ENCODE measurements at regions not wholly inside any gene's neighbourhood (a gene's known extent, or its start where the extent isn't known, plus 50 kb on each side); places are given as distances from the start of the nearest gene placed in this dataset.

DNA sequence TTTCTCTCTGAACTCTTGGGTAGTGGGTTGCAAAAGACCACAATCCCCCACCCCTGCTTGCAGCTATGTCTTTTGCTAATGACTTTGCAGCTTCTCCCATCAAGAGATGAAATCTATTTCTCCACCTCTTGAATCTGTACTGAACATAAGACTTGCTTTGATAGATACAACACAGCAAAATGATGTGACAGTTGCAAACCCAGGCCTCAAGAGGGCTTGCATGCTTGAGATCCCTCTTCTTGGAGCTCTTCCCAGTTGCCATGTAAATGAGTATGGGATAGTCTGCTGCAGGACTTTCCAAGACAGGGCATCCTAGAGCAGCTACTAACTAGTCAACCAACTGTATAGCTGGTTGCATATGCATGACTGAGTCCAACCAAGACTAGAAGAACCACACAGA is 783.6 kb downstream of the PDCD6IP start:
- no peak for DNase-seq (ENCODE audit: low spot score)
- Mint-ChIP-seq H3K4me1 (ENCODE audit: low read depth) (no peaks in the 10 kb centered on the region), H3K27me3 (ENCODE audit: low read depth) (peaks cover 3% of the 10 kb centered on the region), H3K4me3 (ENCODE audit: unreplicated experiment) (no peak overlapping the region), H3K27ac (ENCODE audit: unreplicated experiment) (no peak overlapping the region), H3K36me3 (ENCODE audit: low read depth) (no peaks in the 10 kb centered on the region), H3K9me3 (ENCODE audit: low read depth) (peaks cover 10% of the 10 kb centered on the region)
- TF ChIP-seq, protein P1, sequence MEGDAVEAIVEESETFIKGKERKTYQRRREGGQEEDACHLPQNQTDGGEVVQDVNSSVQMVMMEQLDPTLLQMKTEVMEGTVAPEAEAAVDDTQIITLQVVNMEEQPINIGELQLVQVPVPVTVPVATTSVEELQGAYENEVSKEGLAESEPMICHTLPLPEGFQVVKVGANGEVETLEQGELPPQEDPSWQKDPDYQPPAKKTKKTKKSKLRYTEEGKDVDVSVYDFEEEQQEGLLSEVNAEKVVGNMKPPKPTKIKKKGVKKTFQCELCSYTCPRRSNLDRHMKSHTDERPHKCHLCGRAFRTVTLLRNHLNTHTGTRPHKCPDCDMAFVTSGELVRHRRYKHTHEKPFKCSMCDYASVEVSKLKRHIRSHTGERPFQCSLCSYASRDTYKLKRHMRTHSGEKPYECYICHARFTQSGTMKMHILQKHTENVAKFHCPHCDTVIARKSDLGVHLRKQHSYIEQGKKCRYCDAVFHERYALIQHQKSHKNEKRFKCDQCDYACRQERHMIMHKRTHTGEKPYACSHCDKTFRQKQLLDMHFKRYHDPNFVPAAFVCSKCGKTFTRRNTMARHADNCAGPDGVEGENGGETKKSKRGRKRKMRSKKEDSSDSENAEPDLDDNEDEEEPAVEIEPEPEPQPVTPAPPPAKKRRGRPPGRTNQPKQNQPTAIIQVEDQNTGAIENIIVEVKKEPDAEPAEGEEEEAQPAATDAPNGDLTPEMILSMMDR (IDR thresholded peaks at IDR 0.05): no peak

DNA sequence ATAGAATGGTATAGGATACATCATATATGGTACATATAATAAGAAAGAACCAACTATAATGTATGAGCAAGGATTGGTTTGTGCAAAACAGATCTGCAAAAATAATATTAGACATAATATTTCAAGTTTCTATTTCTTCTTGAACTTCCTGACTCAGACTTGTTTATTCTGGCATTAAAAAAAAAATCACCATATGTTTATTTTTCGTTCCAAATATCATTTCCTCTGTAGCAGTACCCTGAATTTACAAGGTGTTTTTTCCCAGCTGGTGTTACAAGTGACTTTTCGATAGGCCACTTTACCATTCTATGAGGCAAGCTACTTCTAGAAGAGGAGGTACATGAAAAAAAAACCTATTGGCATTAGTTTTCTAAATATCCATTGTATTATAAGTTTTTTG is 785.0 kb downstream of the PDCD6IP start:
- Mint-ChIP-seq H3K27me3 (ENCODE audit: low read depth) (no peaks in the 10 kb centered on the region), H3K4me3 (ENCODE audit: unreplicated experiment) (no peak overlapping the region), H3K36me3 (ENCODE audit: low read depth) (no peaks in the 10 kb centered on the region), H3K9me3 (ENCODE audit: low read depth) (peaks cover 22% of the 10 kb centered on the region), H3K4me1 (ENCODE audit: low read depth) (no peaks in the 10 kb centered on the region), H3K27ac (ENCODE audit: unreplicated experiment) (no peak overlapping the region)
- TF ChIP-seq, protein P1 (IDR thresholded peaks at IDR 0.05): no peak
- no peak for DNase-seq (ENCODE audit: low spot score)

DNA sequence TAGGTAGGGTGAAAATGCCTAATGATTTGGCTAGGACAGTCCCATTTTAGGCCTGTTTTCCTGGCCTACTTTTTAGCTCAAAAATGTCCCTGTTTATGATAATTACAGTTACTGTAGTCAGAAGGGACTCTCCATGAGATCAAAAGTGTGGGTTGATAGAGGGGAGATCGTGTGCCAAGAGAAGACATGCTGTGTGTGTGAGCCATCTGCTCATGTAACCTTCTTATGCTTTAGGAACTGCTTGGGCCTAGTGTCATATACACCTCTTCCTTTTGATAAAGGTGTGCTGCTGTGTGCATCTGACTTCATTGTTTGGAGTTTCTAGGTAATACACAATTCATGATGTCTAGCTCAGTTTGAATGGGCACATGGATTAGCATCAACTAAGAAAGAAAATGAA is 786.5 kb downstream of the PDCD6IP start:
- Mint-ChIP-seq H3K36me3 (ENCODE audit: low read depth) (peaks cover 1% of the 10 kb centered on the region), H3K9me3 (ENCODE audit: low read depth) (peaks cover 32% of the 10 kb centered on the region), H3K27me3 (ENCODE audit: low read depth) (no peaks in the 10 kb centered on the region), H3K4me1 (ENCODE audit: low read depth) (no peaks in the 10 kb centered on the region), H3K4me3 (ENCODE audit: unreplicated experiment) (no peak overlapping the region), H3K27ac (ENCODE audit: unreplicated experiment) (no peak overlapping the region)
- TF ChIP-seq, protein P1 (IDR thresholded peaks at IDR 0.05): no peak
- DNase-seq (ENCODE audit: low spot score): no peak

DNA sequence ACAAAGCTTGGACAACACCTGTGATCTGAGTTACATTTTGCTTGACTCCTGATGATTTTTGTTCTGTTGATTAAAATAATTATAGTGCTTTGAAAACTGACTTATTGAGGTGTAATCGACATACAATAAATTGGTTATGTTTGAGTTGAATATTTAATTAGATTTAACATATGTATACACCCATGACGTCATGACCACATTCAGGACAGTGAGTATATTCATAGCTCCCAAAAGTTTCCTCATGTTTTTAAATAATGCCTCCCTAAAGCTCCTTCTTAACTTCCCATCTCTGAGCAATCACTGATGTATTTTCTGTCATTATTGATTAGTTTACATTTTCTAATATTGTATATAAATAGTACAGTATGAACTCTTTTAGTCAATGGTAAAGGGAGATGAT is 801.2 kb downstream of the PDCD6IP start:
- Mint-ChIP-seq H3K4me1 (ENCODE audit: low read depth) (no peaks in the 10 kb centered on the region), H3K9me3 (ENCODE audit: low read depth) (peaks cover 11% of the 10 kb centered on the region), H3K27ac (ENCODE audit: unreplicated experiment) (no peak overlapping the region), H3K4me3 (ENCODE audit: unreplicated experiment) (no peak overlapping the region), H3K27me3 (ENCODE audit: low read depth) (no peaks in the 10 kb centered on the region), H3K36me3 (ENCODE audit: low read depth) (peaks cover 2% of the 10 kb centered on the region)
- TF ChIP-seq, protein P1 (IDR thresholded peaks at IDR 0.05): no peak
- no peak for DNase-seq (ENCODE audit: low spot score)

DNA sequence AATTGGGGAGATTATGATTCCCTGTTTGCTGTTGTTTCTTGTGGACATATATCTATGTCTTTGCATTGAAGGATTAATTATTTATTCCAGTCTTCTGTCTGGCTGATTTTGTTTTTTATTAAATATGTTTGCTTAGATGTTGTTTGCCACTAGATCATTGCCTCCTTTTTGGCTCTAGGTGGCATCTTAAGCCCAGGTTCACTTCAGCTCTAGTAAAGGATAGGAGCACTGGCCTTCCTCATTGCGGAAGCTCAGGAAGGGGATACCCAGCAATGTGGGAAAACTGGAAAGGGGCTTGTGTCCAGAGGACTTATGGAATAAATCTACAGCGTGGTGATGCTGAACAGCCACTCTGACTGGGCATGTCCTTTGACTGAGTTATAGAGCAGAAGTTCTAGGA is 821.6 kb downstream of the PDCD6IP start:
- Mint-ChIP-seq H3K27me3 (ENCODE audit: low read depth) (no peaks in the 10 kb centered on the region), H3K36me3 (ENCODE audit: low read depth) (peaks cover 9% of the 10 kb centered on the region), H3K4me3 (ENCODE audit: unreplicated experiment) (no peak overlapping the region), H3K9me3 (ENCODE audit: low read depth) (peaks cover 39% of the 10 kb centered on the region), H3K27ac (ENCODE audit: unreplicated experiment) (no peak overlapping the region), H3K4me1 (ENCODE audit: low read depth) (no peaks in the 10 kb centered on the region)
- TF ChIP-seq, protein P1 (IDR thresholded peaks at IDR 0.05): no peak
- DNase-seq (ENCODE audit: low spot score): no peak
